ENCODE measurements at regions not wholly inside any gene's neighbourhood (a gene's known extent, or its start where the extent isn't known, plus 50 kb on each side); places are given as distances from the start of the nearest gene placed in this dataset.

DNA sequence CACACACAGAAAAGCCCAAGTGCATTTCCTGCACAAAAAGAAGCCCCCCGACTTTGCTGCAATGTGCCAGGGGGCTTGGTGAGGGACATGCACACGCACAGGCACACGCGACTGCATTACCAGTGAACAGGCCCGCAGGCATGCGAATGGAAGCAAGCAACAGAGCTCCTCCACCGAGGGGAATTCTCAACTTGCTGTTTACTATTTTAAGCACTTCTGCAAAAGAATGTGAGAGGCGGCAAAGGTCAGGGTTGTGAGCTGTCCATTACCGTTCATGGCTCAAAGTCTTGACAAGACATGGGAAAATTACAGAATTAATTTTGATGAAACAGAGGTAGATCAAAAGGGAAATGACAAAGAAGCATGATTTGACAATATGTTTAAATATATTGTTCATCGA is 342.5 kb upstream of the NOCT start:
- WGBS (ENCODE audit: insufficient coverage) = 66% methylated on average over 8 of the region's 10 CpGs
- Histone ChIP-seq H3K36me3 (replicated peaks in 1 of 2; ENCODE audit: control insufficient read depth in 1 of 2, insufficient read depth in 2 of 2, low read length in 2 of 2) (no peaks in the 10 kb centered on the region), H3K4me2 (replicated peaks; ENCODE audit: extremely low read depth, low read length, poor library complexity, severe bottlenecking) (no peak overlapping the region), H3K4me1 (ENCODE audit: control insufficient read depth in 1 of 2, insufficient read depth in 2 of 2, low read length in 2 of 2) (no peaks in the 10 kb centered on the region), H4K20me1 (ENCODE audit: insufficient read depth, low read length) (no peaks in the 10 kb centered on the region), H3K9me3 (replicated peaks in 1 of 2; ENCODE audit: control insufficient read depth in 1 of 2, insufficient read depth in 1 of 2, low read length in 2 of 2) (no peaks in the 10 kb centered on the region), H2AFZ (ENCODE audit: insufficient read depth, low read depth, low read length, poor library complexity, severe bottlenecking) (no peak overlapping the region), H3K27me3 (ENCODE audit: control insufficient read depth in 2 of 2, insufficient read depth in 2 of 2, low read length in 2 of 2) (no peaks in the 10 kb centered on the region), H3K4me3 (replicated peaks in 1 of 3; ENCODE audit: low read depth in 2 of 3, low read length in 3 of 3) (no peak overlapping the region), H3K27ac (ENCODE audit: low read depth in 1 of 2, low read length in 2 of 2) (no peak overlapping the region), H3K9ac (ENCODE audit: insufficient read depth, low read length, poor library complexity, severe bottlenecking) (no peak overlapping the region), H3K79me2 (ENCODE audit: insufficient read depth, low read length) (no peaks in the 10 kb centered on the region)
- Mint-ChIP-seq H3K4me1 (no peaks in the 10 kb centered on the region), H3K4me3 (no peak overlapping the region), H3K27me3 (ENCODE audit: low read depth in 3 of 3) (peaks cover 7 to 10% (median 9%) of the 10 kb centered on the region in 3 donors), H3K36me3 (no peaks in the 10 kb centered on the region), H3K27ac (no peak overlapping the region), H3K9me3 (peaks cover 0 to 2% (median 0%) of the 10 kb centered on the region in 7 donors)
- TF ChIP-seq, protein P1, sequence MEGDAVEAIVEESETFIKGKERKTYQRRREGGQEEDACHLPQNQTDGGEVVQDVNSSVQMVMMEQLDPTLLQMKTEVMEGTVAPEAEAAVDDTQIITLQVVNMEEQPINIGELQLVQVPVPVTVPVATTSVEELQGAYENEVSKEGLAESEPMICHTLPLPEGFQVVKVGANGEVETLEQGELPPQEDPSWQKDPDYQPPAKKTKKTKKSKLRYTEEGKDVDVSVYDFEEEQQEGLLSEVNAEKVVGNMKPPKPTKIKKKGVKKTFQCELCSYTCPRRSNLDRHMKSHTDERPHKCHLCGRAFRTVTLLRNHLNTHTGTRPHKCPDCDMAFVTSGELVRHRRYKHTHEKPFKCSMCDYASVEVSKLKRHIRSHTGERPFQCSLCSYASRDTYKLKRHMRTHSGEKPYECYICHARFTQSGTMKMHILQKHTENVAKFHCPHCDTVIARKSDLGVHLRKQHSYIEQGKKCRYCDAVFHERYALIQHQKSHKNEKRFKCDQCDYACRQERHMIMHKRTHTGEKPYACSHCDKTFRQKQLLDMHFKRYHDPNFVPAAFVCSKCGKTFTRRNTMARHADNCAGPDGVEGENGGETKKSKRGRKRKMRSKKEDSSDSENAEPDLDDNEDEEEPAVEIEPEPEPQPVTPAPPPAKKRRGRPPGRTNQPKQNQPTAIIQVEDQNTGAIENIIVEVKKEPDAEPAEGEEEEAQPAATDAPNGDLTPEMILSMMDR (IDR thresholded peaks at IDR 0.05) = no peak
- no peak for DNase-seq
- intact Hi-C loops (cut with micrococcal nuclease) = no loop called here

DNA sequence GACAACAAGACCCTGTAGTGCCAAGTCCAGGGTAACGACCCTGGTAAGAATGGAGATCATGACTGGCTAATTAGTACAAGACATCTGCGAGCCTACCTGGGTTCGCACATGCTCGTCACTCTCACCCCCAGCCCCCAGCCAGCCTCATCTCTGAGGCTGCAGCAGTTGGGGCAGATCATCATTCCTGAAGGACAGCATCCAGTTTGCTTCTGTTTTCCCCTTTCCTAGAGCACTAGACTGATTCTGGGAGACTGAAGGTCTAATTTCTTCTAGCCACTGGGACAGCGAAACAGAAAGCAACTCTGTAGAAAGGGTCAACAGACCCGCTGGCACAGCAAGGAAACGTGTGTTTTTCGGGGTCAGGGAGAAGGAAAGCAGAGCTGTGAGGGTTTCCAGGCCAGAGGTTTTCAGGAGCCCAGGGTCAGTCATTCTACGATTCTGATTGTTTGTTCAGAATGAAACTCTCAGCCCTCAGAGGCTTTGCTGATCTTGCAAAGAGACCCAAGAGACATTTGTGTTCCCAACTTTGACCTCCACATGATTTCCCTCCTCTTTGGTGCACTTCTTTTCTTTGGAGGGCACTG is 343.1 kb upstream of the NOCT start:
- peak overlapping the region in 1 of 2 donors; percentile 9 for H3K4me3 Mint-ChIP-seq

More for the DNA sequence above, 343.1 kb upstream of the NOCT start:
- Histone ChIP-seq H3K27me3 (ENCODE audit: control insufficient read depth in 2 of 2, insufficient read depth in 2 of 2, low read length in 2 of 2) (no peaks in the 10 kb centered on the region), H3K36me3 (replicated peaks in 1 of 2; ENCODE audit: control insufficient read depth in 1 of 2, insufficient read depth in 2 of 2, low read length in 2 of 2) (no peaks in the 10 kb centered on the region), H3K4me2 (replicated peaks; ENCODE audit: extremely low read depth, low read length, poor library complexity, severe bottlenecking) (no peak overlapping the region), H3K79me2 (ENCODE audit: insufficient read depth, low read length) (no peaks in the 10 kb centered on the region), H3K9ac (ENCODE audit: insufficient read depth, low read length, poor library complexity, severe bottlenecking) (no peak overlapping the region), H4K20me1 (ENCODE audit: insufficient read depth, low read length) (no peaks in the 10 kb centered on the region), H3K4me3 (replicated peaks in 1 of 3; ENCODE audit: low read depth in 2 of 3, low read length in 3 of 3) (no peak overlapping the region), H3K27ac (ENCODE audit: low read depth in 1 of 2, low read length in 2 of 2) (no peak overlapping the region), H3K9me3 (replicated peaks in 1 of 2; ENCODE audit: control insufficient read depth in 1 of 2, insufficient read depth in 1 of 2, low read length in 2 of 2) (no peaks in the 10 kb centered on the region), H2AFZ (ENCODE audit: insufficient read depth, low read depth, low read length, poor library complexity, severe bottlenecking) (no peak overlapping the region), H3K4me1 (ENCODE audit: control insufficient read depth in 1 of 2, insufficient read depth in 2 of 2, low read length in 2 of 2) (no peaks in the 10 kb centered on the region)
- Mint-ChIP-seq H3K4me1 (no peaks in the 10 kb centered on the region), H3K27ac (no peak overlapping the region), H3K9me3 (peaks cover 0 to 2% (median 0%) of the 10 kb centered on the region in 7 donors), H3K27me3 (ENCODE audit: low read depth in 3 of 3) (peaks cover 5 to 8% (median 8%) of the 10 kb centered on the region in 3 donors), H3K36me3 (no peaks in the 10 kb centered on the region)
- TF ChIP-seq, protein P1 (IDR thresholded peaks at IDR 0.05) = no peak
- DNase-seq = no peak
- intact Hi-C loops (cut with micrococcal nuclease) = no loop called here
- 90% methylated on average over 8 of the region's 9 CpGs for WGBS (ENCODE audit: insufficient coverage)

Measured in CD14-positive monocyte (primary cell).